ENCODE measurements at regions not wholly inside any gene's neighbourhood (a gene's known extent, or its start where the extent isn't known, plus 50 kb on each side); places are given as distances from the start of the nearest gene placed in this dataset.
"Not testable (repeated sequence)": the region's sequence is repeated elsewhere in the genome, so short reads cannot be mapped to it uniquely, and the experiment has no call there.

- DNase-seq (ENCODE audit: extremely low read depth, low read depth, low spot score), result no peak
Measured at GRCh38 chr7:94169682-94170081, 165.5 kb upstream of the BET1 start.

GRCh38 chr7:94170836-94171235 is 166.7 kb upstream of the BET1 start:
- no peak for DNase-seq (ENCODE audit: extremely low read depth, low read depth, low spot score)

GRCh38 chr7:94173436-94173835 is 169.3 kb upstream of the BET1 start:
- no peak for DNase-seq (ENCODE audit: extremely low read depth, low read depth, low spot score)

- no peak for DNase-seq (ENCODE audit: extremely low read depth, low read depth, low spot score)
Measured at GRCh38 chr7:94174375-94174774, 170.2 kb upstream of the BET1 start.

- DNase-seq (ENCODE audit: extremely low read depth, low read depth, low spot score), result no peak
Measured at GRCh38 chr7:94174956-94175355, 170.8 kb upstream of the BET1 start.

- no peak for DNase-seq (ENCODE audit: extremely low read depth, low read depth, low spot score)
Measured at GRCh38 chr7:94176694-94177200, 172.6 kb upstream of the BET1 start.

- no peak for DNase-seq (ENCODE audit: extremely low read depth, low read depth, low spot score)
Measured at GRCh38 chr7:94177441-94177840, 173.3 kb upstream of the BET1 start.

- DNase-seq (ENCODE audit: extremely low read depth, low read depth, low spot score), result no peak
Measured at GRCh38 chr7:94178230-94178629, 174.1 kb upstream of the BET1 start.

- DNase-seq (ENCODE audit: extremely low read depth, low read depth, low spot score), result no peak
Measured at GRCh38 chr7:94179466-94179865, 175.3 kb upstream of the BET1 start.

GRCh38 chr7:94182066-94182465 is 177.9 kb upstream of the BET1 start:
- DNase-seq (ENCODE audit: extremely low read depth, low read depth, low spot score), result no peak

- DNase-seq (ENCODE audit: extremely low read depth, low read depth, low spot score), result no peak
Measured at GRCh38 chr7:94182721-94183120, 178.6 kb upstream of the BET1 start.

- DNase-seq (ENCODE audit: extremely low read depth, low read depth, low spot score), result peak; percentile 99
Measured at GRCh38 chr7:94183289-94183749, 179.2 kb upstream of the BET1 start.

GRCh38 chr7:94183891-94184290 is 179.7 kb upstream of the BET1 start:
- no peak for DNase-seq (ENCODE audit: extremely low read depth, low read depth, low spot score)

GRCh38 chr7:94188350-94188749 is 184.2 kb upstream of the BET1 start:
- DNase-seq (ENCODE audit: extremely low read depth, low read depth, low spot score), result no peak

- DNase-seq (ENCODE audit: extremely low read depth, low read depth, low spot score), result no peak
Measured at GRCh38 chr7:94190599-94191061, 186.5 kb upstream of the BET1 start.

GRCh38 chr7:94194426-94194825 is 190.3 kb upstream of the BET1 start:
- not testable (repeated sequence) for DNase-seq (ENCODE audit: extremely low read depth, low read depth, low spot score)

GRCh38 chr7:94195201-94195600 is 191.0 kb upstream of the BET1 start:
- no peak for DNase-seq (ENCODE audit: extremely low read depth, low read depth, low spot score)

- no peak for DNase-seq (ENCODE audit: extremely low read depth, low read depth, low spot score)
Measured at GRCh38 chr7:94195813-94196212, 191.7 kb upstream of the BET1 start.

- no peak for DNase-seq (ENCODE audit: extremely low read depth, low read depth, low spot score)
Measured at GRCh38 chr7:94205529-94205928, 189.2 kb upstream of the COL1A2 start.

GRCh38 chr7:94206295-94206694 is 188.4 kb upstream of the COL1A2 start:
- DNase-seq (ENCODE audit: extremely low read depth, low read depth, low spot score), result no peak

- no peak for DNase-seq (ENCODE audit: extremely low read depth, low read depth, low spot score)
Measured at GRCh38 chr7:94212160-94212559, 182.5 kb upstream of the COL1A2 start.

GRCh38 chr7:94216944-94217461 is 177.7 kb upstream of the COL1A2 start:
- DNase-seq (ENCODE audit: extremely low read depth, low read depth, low spot score), result no peak

GRCh38 chr7:94217766-94218165 is 176.9 kb upstream of the COL1A2 start:
- no peak for DNase-seq (ENCODE audit: extremely low read depth, low read depth, low spot score)

All from glomerular endothelial cell (primary cell).